ENCODE measurements at regions not wholly inside any gene's neighbourhood (a gene's known extent, or its start where the extent isn't known, plus 50 kb on each side); places are given as distances from the start of the nearest gene placed in this dataset.
A peak's percentile ranks its signal among the peaks of the same experiment; 100 is the strongest.

DNA sequence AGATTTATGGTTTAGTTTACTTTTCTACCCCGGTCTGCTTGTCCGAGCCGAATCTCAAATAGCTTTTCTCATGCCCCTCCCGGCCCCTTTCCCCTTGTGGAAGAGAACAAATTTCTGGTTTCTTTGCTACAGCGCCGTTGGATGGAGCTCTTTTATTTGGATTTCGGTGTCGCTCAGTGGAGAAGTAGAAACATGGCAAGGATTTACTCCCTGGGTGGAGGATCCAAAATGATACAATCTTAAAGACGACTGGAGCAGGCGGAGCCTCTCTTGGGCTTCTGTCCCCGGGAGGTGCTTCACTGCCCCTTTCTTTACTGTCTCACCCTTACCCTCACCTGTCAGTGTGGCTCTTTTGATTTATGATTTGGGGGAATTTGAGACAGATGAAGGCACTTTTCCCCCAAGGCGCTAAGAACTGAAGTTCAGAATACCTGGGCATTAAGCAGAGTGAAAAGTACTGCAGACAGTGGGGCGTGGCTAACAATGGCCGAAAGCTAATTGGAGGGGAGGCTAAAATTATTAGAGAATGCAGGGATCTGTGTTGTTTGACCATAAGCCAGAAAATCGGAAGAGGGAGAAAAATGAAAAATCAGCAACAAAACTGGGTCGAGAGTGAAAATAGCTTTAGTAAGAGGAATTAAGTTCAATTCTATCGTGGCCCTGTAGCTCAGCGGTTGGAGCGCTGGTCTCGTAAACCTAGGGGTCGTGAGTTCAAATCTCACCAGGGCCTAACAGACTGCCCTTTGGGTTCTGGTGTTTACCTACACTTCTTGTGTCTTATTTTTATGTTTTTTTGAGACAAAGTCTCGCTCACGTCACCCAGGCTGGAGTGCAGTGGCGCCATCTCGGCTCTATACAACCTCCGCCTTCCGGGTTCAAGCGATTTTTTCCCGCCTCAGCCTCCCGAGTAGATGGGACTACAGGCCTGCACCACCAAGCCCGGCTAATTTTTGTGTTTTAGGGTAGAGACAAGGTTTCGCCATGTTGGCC is 145.1 kb upstream of the ZNF184 start:
- Mint-ChIP-seq H3K9me3 (ENCODE audit: low read depth) (no peaks in the 10 kb centered on the region), H3K27me3 (peaks cover 8% of the 10 kb centered on the region)

DNA sequence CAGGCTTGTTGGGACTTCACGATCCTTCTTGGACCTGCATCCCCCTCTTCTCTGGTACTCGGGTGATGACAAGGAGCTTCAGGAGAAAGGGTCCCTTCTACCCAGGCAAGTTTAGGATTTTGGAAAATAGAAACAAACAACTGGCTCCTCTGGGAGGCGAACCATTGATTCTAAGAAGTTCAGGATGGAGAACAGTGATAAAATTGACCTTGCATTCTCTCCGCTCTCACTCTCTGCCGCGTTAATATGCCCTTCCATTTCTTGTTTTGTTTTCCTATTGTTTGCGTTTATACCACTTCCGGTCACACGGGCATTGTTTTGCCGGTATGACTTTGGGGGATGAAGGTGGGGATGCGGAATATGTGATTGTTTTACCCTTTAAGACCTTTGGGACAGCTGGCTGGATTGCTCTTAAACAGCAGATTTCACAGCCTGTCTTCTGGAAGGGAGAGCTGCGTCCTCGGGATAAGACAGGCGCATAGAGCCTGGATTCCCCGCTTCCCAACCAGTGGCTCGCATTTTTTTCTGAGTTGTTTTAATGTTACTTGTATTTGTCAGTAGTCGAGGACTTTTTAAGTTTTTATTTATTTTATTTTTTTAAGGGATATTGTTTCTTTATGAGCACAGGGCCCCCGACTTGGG is 144.3 kb upstream of the ZNF184 start:
- H3K36me3 Mint-ChIP-seq (ENCODE audit: insufficient read depth), result no peaks in the 10 kb centered on the region
- peaks cover 15% of the 10 kb centered on the region for H3K4me1 Mint-ChIP-seq (ENCODE audit: low read depth)
- TF ChIP-seq, protein P1, sequence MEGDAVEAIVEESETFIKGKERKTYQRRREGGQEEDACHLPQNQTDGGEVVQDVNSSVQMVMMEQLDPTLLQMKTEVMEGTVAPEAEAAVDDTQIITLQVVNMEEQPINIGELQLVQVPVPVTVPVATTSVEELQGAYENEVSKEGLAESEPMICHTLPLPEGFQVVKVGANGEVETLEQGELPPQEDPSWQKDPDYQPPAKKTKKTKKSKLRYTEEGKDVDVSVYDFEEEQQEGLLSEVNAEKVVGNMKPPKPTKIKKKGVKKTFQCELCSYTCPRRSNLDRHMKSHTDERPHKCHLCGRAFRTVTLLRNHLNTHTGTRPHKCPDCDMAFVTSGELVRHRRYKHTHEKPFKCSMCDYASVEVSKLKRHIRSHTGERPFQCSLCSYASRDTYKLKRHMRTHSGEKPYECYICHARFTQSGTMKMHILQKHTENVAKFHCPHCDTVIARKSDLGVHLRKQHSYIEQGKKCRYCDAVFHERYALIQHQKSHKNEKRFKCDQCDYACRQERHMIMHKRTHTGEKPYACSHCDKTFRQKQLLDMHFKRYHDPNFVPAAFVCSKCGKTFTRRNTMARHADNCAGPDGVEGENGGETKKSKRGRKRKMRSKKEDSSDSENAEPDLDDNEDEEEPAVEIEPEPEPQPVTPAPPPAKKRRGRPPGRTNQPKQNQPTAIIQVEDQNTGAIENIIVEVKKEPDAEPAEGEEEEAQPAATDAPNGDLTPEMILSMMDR (IDR thresholded peaks at IDR 0.05; ENCODE audit: unreplicated experiment), result no peak
- no peaks in the 10 kb centered on the region for H3K9me3 Mint-ChIP-seq (ENCODE audit: low read depth)
- DNase-seq (ENCODE audit: low spot score, unreplicated experiment), result no peak
- peak overlapping the region; percentile 84 for H3K27ac Mint-ChIP-seq
- peaks cover 8% of the 10 kb centered on the region for H3K27me3 Mint-ChIP-seq
- peak overlapping the region; percentile 89 for H3K4me3 Mint-ChIP-seq (ENCODE audit: low read depth)

More for the DNA sequence above, 145.1 kb upstream of the ZNF184 start:
- H3K4me3 Mint-ChIP-seq (ENCODE audit: low read depth), result peak overlapping the region; percentile 89
- DNase-seq (ENCODE audit: low spot score, unreplicated experiment), result no peak
- no peaks in the 10 kb centered on the region for H3K36me3 Mint-ChIP-seq (ENCODE audit: insufficient read depth)
- H3K4me1 Mint-ChIP-seq (ENCODE audit: low read depth), result peaks cover 15% of the 10 kb centered on the region
- H3K27ac Mint-ChIP-seq, result peak overlapping the region; percentile 79
- TF ChIP-seq, protein P1 (IDR thresholded peaks at IDR 0.05; ENCODE audit: unreplicated experiment), result no peak

DNA sequence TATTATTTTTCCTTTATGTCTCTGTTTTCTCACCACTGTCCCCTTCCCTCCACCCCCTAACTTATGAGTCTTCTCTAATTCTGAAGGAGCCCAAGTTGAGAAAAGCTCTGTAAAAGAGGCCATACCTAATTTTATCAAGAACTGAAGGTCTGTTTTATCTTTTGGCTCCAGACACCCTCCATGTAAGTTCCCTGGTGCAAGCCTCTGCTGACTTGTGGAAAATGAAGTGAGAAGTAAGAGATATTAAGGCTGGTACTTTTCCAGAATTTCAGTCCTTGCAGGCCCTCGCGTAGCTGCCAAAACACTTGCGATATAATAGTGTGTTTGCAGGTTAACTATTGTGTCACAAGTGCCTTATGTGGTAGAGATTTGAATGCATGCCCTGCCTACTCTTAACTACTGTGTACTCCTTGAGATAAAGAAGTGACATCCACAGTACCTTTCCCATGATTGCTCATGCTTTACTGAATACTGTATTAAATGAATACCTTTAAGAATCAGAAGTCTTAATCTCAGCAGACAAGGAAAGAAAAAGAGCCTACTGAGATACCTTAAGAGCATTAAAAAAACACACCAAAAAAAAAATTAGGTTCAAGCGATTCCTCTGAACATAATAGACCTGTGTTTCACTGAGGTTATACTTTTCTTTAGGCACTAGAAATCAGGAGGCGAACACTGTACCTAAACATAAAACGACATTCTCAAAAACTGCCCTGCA is 143.6 kb upstream of the ZNF184 start:
- H3K9me3 Mint-ChIP-seq (ENCODE audit: low read depth), result no peaks in the 10 kb centered on the region
- H3K4me3 Mint-ChIP-seq (ENCODE audit: low read depth), result peak overlapping the region; percentile 89
- H3K27ac Mint-ChIP-seq, result no peak overlapping the region
- TF ChIP-seq, protein P1 (IDR thresholded peaks at IDR 0.05; ENCODE audit: unreplicated experiment), result no peak
- peaks cover 8% of the 10 kb centered on the region for H3K27me3 Mint-ChIP-seq
- DNase-seq (ENCODE audit: low spot score, unreplicated experiment), result no peak
- peaks cover 15% of the 10 kb centered on the region for H3K4me1 Mint-ChIP-seq (ENCODE audit: low read depth)
- no peaks in the 10 kb centered on the region for H3K36me3 Mint-ChIP-seq (ENCODE audit: insufficient read depth)

DNA sequence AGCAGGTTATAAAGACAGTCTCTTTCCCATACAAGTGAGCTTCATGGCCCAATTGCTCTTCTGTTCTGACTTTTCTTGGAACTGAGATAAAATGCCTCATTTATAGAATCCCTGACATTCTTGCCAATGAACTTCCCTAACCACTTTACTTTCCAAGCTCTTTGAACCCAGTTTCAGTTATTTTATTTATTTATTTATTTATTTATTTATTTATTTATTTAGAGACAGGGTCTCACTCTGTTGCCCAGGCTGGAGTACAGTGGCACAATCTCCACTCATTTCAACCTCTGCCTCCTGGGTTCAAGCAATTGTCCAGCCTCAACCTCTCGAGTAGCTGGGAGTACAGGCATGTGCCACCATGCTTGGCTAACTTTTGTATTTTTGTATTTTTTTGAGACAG is 138.5 kb upstream of the ZNF184 start:
- Mint-ChIP-seq H3K27ac (no peak overlapping the region), H3K4me1 (ENCODE audit: low read depth) (peaks cover under 1% of the 10 kb centered on the region)

More for the DNA sequence above, 138.5 kb upstream of the ZNF184 start:
- TF ChIP-seq, protein P1 (IDR thresholded peaks at IDR 0.05; ENCODE audit: unreplicated experiment), result no peak
- H3K9me3 Mint-ChIP-seq (ENCODE audit: low read depth), result no peaks in the 10 kb centered on the region
- DNase-seq (ENCODE audit: low spot score, unreplicated experiment), result no peak
- H3K27me3 Mint-ChIP-seq, result peaks cover 9% of the 10 kb centered on the region
- no peaks in the 10 kb centered on the region for H3K36me3 Mint-ChIP-seq (ENCODE audit: insufficient read depth)
- no peak overlapping the region for H3K4me3 Mint-ChIP-seq (ENCODE audit: low read depth)

All from progenitor cell of endocrine pancreas (in vitro differentiated cells).